Gastroesophageal sphincter (tissue), 4 donors: ENCODE measurements at regions not wholly inside any gene's neighbourhood (a gene's known extent, or its start where the extent isn't known, plus 50 kb on each side); places are given as distances from the start of the nearest gene placed in this dataset.
"Not testable (repeated sequence)": the region's sequence is repeated elsewhere in the genome, so short reads cannot be mapped to it uniquely, and the experiment has no call there.

Experiments
- ATAC-seq: fragments of 150-250 bp; one replicate; pipeline ENCODE4 v1.9.1; 2016; ENCODE audit warnings: mild to moderate bottlenecking, moderate library complexity
- H3K27ac ChIP-seq, 4 donors: fragments of 200-600 bp; sonication (generic) in 3 of 4; 1 replicate in 3 of 4; 2 replicates in 1 of 4; pipeline ENCODE4 v1.5.1; 2016 to 2019
- H3K27me3 ChIP-seq: fragments of 200-600 bp; sonication (generic); one replicate; pipeline ENCODE4 v1.5.1; 2019
- H3K36me3 ChIP-seq, 2 donors: fragments of 200-600 bp; sonication (generic); one replicate each; pipeline ENCODE4 v1.5.1; 2019; ENCODE audit warnings: control low read depth in 1 of 2
- H3K4me1 ChIP-seq, 3 donors: fragments of 200-600 bp; sonication (generic); 1 replicate in 2 of 3; 2 replicates in 1 of 3; pipeline ENCODE4 v1.5.1; 2016 to 2019; ENCODE audit warnings: control low read depth in 2 of 3
- H3K4me3 ChIP-seq, 2 donors: fragments of 200-600 bp; sonication (generic); one replicate each; pipeline ENCODE4 v1.5.1; 2019; ENCODE audit warnings: mild to moderate bottlenecking in 1 of 2, moderate library complexity in 1 of 2
- H3K9me3 ChIP-seq, 3 donors: fragments of 200-600 bp; sonication (generic); one replicate each; pipeline ENCODE4 v1.5.1; 2017 to 2019; ENCODE audit warnings: control low read depth in 2 of 3
- CTCF ChIP-seq, 4 experiments: fragments of 200-600 bp in 2 of 4; fragments of 450-650 bp in 2 of 4; sonication (generic) in 1 of 4; IDR thresholded peaks; one replicate each; pipeline ENCODE4 v1.5.1; 2017 to 2019; ENCODE audit warnings: antibody characterized with exemption in 4 of 4, mild to moderate bottlenecking in 2 of 4, moderate library complexity in 2 of 4
- EP300 ChIP-seq: sonication (generic); formaldehyde crosslinking; IDR thresholded peaks from one replicate; pipeline ENCODE4 v1.6.1; 2017; ENCODE audit warnings: antibody characterized with exemption, mild to moderate bottlenecking
- POLR2A ChIP-seq, 2 donors: fragments of 450-650 bp; IDR thresholded peaks; one replicate each; pipeline ENCODE4 v1.6.1; 2017; ENCODE audit warnings: antibody characterized with exemption in 2 of 2, mild to moderate bottlenecking in 2 of 2, moderate library complexity in 1 of 2
- POLR2AphosphoS5 ChIP-seq: sonication (generic); formaldehyde crosslinking; IDR thresholded peaks from one replicate; pipeline ENCODE4 v1.6.1; 2017; ENCODE audit warnings: antibody characterized with exemption
- WGBS, 2 donors: methylation state at CpG; one replicate each; pipeline ENCODE4 v1.1.5; 2018; ENCODE audit warnings: low coverage in 1 of 2; 5-methylcytosine and 5-hydroxymethylcytosine counted together

GRCh38 chr10:30686708-30687107, 57.2 kb upstream of the LYZL2 start:
- no peak for ATAC-seq
- H3K27me3 ChIP-seq = peaks cover 24% of the 10 kb centered on the region
- WGBS, 2 donors = 57 to 59% methylated on average over 3 of the region's 3 CpGs
- TF ChIP-seq POLR2A (IDR thresholded peaks at IDR 0.05) (no peak), CTCF (IDR thresholded peaks at IDR 0.05) (no peak), POLR2AphosphoS5 (no peak), EP300 (no peak)
- no peak overlapping the region for H3K4me3 ChIP-seq
- H3K9me3 ChIP-seq = no peaks in the 10 kb centered on the region
- no peaks in the 10 kb centered on the region for H3K4me1 ChIP-seq
- no peaks in the 10 kb centered on the region for H3K36me3 ChIP-seq
- no peak overlapping the region for H3K27ac ChIP-seq

- H3K4me3 ChIP-seq = no peak overlapping the region
- TF ChIP-seq POLR2A (IDR thresholded peaks at IDR 0.05) = no peak
- no peak for TF ChIP-seq CTCF (IDR thresholded peaks at IDR 0.05)
- no peak for TF ChIP-seq POLR2AphosphoS5
- TF ChIP-seq EP300 = no peak
Measured at GRCh38 chr10:30683496-30683895, 53.9 kb upstream of the LYZL2 start.

DNA sequence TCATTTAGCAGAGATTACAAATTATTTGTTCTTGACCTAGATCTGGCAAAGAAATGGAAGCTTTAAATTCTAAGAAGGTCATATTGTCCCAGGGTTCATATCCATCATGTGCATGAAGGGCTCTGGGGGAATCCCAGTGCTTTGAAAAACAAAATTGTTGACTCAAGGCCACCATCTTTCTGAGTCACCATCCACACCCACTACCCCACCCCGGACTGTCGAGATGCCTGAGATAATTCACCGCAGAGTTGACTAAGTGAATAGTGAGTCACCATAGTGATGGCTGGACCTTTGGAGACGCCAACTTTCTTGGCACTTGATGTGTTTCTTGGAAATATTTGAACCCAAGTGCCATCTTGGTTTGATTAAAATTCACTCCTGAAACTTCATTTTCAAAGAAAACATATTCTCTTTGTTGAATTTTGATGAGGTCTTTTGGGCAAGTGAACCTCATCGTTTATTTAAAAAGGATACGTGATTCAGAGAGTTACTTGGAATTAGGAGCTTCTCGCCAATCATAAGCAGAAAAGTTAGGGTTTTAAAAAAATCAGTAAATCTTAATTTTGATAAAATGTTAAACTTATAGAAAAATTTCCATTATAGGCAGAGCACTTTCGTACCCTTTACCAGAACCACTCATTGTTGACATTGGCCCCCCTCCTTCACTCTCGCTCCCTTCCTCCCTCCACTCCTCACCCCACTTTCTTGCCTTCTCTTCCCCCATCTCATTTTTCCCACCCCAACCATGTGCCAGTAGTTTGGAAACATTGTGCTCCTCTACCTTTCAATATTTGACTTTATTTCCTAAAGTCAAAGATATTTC, 53.0 kb upstream of the LYZL2 start:
- peaks cover 28% of the 10 kb centered on the region for H3K27me3 ChIP-seq
- peak; percentile 88 for ATAC-seq
- WGBS, 2 donors = 53 to 61% methylated on average over 9 of the region's 9 CpGs
- not testable (repeated sequence) for H3K4me1 ChIP-seq, H3K36me3 ChIP-seq, H3K4me3 ChIP-seq, H3K27ac ChIP-seq
- peaks cover 0 to 11% (median 0%) of the 10 kb centered on the region in 3 donors for H3K9me3 ChIP-seq

More at GRCh38 chr10:30683496-30683895, 53.9 kb upstream of the LYZL2 start:
- Histone ChIP-seq H3K27me3 (peaks cover 30% of the 10 kb centered on the region), H3K4me1 (no peaks in the 10 kb centered on the region), H3K9me3 (peaks cover 0 to 11% (median 0%) of the 10 kb centered on the region in 3 donors), H3K27ac (no peak overlapping the region), H3K36me3 (no peaks in the 10 kb centered on the region)
- ATAC-seq = no peak
- 74% methylated on average over 7 of the region's 10 CpGs; no CpG with 5 or more reads in 1 of the 2 donors for WGBS, 2 donors

DNA sequence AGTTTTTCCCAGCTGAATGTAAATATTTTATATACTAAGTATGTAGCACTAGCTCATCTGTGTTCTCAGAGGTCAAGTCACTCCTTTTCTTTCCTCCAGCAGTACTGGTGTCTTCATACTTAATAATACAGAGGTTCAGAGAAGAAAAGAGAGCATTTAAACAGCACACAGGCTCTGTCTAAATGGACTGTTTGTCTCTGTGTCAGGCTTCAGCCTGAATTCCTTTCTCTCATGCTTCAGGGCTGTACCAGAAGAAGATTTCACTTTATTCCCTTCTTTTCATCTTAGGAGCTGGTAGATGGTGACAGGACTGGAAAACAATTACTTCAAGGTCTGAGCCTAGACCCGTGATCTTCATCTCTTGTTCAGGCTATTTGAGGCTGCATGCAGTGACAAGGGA, 51.4 kb upstream of the LYZL2 start:
- peaks cover 0 to 11% (median 0%) of the 10 kb centered on the region in 3 donors for H3K9me3 ChIP-seq
- H3K36me3 ChIP-seq = no peaks in the 10 kb centered on the region
- WGBS, 2 donors = 43 to 86% methylated on average over 1 of the region's 1 CpG
- H3K27me3 ChIP-seq = peaks cover 20% of the 10 kb centered on the region
- H3K4me1 ChIP-seq = no peaks in the 10 kb centered on the region
- no peak for ATAC-seq
- no peak for TF ChIP-seq POLR2A (IDR thresholded peaks at IDR 0.05)
- TF ChIP-seq EP300 = no peak
- no peak for TF ChIP-seq CTCF (IDR thresholded peaks at IDR 0.05)
- H3K4me3 ChIP-seq = no peak overlapping the region
- no peak overlapping the region for H3K27ac ChIP-seq
